ENCODE measurements at regions not wholly inside any gene's neighbourhood (a gene's known extent, or its start where the extent isn't known, plus 50 kb on each side); places are given as distances from the start of the nearest gene placed in this dataset.
"Not testable (repeated sequence)": the region's sequence is repeated elsewhere in the genome, so short reads cannot be mapped to it uniquely, and the experiment has no call there.

GRCh38 chr18:1425679-1426078 lies 521.0 kb downstream of the ADCYAP1 start:
- DNase-seq: no peak

- DNase-seq: no peak
Observed at GRCh38 chr18:1435487-1435886, 530.8 kb downstream of the ADCYAP1 start.

DNA sequence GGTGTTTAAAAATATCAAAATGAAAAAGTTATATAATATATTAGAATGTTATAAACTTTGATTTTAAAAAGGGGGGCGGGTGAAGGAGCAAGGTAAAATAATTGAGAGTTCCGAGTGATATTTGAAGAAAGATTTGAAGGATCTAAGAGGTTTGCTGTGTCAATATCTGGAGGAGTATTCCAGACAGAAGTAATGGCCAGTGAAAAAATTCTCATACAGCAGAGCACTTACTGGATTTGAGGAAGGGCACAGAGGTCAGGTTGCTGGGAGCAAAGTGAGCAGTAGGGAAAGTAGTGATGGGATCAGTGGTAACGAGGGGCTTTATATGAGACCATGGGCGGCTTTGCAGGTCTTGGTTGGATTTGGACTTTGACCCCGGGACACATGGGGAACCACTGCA lies 531.5 kb downstream of the ADCYAP1 start:
- DNase-seq: no peak

DNA sequence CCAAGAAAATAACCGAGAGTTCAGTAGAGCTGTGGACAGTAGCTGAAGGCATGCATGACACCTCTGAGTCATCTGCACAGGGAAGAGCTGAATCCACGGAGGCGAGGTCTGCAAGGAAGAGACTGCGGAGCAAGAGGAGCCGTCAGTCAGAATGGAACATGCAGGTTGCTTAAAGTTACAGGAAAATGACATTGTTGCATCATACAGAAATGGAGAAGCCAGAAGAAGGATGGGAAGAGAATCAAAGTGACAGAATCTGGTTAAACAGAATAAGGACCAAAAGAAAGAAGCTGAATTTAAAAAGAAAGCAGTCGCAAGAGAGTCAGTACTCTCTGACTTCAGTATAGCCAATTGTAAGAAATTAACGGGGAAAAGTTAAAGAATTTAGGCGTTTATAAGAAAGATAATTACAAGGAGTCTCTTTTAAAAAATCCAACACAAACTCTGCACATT lies 533.8 kb downstream of the ADCYAP1 start:
- no peak for DNase-seq

DNA sequence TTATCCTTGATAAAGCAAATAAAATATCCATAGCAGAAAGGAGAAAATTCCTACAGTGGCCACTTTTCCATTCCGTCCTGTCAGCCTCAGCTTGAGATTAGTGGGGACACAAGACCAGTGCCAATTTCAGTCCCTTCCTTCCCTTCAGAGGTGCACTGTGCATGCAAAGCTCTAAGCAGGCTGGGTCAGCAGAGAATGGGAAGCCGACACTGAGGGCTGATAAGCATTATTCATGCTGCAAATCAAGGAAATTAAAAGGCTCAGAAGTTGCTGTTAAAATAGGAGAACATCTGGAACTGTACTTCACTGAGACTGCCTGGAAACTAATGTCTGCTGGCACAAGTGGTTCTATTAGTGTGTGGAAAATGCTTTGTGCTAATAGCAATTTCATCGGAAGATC lies 534.3 kb downstream of the ADCYAP1 start:
- DNase-seq: no peak

DNA sequence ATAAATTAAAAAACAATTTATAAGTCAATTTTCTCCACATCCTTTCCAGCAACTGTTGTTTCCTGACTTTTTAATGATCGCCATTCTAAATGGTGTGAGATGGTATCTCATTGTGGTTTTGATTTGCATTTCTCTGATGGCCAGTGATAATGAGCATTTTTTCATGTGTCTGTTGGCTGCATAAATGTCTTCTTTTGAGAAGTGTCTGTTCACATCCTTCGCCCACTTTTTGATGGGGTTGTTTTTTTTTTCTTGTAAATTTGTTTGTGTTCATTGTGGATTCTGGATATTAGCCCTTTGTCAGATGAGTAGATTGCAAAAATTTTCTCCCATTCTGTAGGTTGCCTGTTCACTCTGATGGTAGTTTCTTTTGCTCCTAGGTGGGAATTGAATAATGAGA lies 539.4 kb downstream of the ADCYAP1 start:
- not testable (repeated sequence) for DNase-seq

- no peak for DNase-seq
Observed at GRCh38 chr18:1446765-1447164, 542.1 kb downstream of the ADCYAP1 start.

DNA sequence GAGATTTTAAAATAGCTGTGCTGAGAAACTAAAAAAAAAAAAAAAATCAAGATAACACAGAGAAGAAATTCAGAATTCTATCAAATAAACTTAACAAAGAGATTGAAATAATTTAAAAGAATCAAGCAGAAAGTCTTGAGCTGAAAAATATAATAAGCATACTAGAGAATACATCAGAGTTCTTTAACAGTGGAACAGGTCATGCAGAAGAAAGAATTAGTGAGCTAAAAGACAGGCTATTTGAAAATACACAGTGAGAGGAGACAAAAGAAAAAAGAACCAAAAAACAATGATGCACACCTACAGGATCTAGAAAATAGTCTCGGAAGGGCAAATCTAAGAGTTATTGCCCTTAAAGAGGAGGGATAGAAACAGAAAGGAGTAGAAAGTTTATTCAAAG lies 548.1 kb downstream of the ADCYAP1 start:
- DNase-seq: no peak

GRCh38 chr18:1455605-1456004 lies 550.9 kb downstream of the ADCYAP1 start:
- DNase-seq: no peak

- no peak for DNase-seq
Observed at GRCh38 chr18:1458547-1458946, 553.9 kb downstream of the ADCYAP1 start.

- no peak for DNase-seq
Observed at GRCh38 chr18:1463981-1464380, 559.3 kb downstream of the ADCYAP1 start.

GRCh38 chr18:1464444-1465217 lies 560.0 kb downstream of the ADCYAP1 start:
- DNase-seq: no peak

DNA sequence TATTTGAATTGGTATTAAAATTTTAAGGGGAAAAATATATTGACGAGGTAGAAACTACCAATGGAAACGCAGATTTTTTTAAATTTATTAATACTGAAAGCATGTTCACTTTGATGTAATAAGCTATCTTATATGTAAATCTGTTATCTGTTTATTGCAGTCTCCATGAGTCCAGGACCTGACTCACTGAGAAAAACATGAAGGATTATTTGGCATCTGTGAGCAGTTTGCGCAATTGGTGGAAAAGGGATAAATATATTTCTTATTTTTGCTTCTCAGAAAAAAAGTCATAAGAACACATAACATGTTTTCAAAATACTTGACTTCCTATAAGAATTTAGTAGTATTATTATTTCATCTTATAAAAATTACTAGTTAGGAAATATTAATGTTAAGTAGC lies 561.4 kb downstream of the ADCYAP1 start:
- no peak for DNase-seq

- DNase-seq: no peak
Observed at GRCh38 chr18:1467461-1467964, 562.8 kb downstream of the ADCYAP1 start.

- DNase-seq: no peak
Observed at GRCh38 chr18:1468550-1468949, 563.9 kb downstream of the ADCYAP1 start.

DNA sequence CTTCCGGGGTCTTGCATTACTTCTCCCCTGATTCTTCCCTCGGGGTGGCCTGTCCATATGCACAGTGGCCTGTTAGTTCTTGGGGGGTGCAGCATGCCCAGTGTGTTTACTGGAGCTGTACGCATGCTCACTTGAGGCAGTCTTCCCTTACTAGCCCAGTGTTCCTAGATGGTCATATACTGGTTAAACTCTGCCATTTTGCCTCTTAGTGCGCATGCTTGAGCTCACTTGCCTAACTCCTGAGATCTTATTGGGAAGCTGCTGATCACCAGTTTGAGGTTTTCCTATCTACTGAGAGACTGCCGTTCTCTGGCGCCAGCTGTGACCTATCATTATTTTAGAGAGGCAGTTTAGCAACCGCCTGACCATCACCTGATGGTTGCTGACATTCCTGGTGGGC lies 571.2 kb downstream of the ADCYAP1 start:
- DNase-seq: no peak

- no peak for DNase-seq
Observed at GRCh38 chr18:1480309-1480708, 575.6 kb downstream of the ADCYAP1 start.

- no peak for DNase-seq
Observed at GRCh38 chr18:1481577-1481976, 576.9 kb downstream of the ADCYAP1 start.

DNA sequence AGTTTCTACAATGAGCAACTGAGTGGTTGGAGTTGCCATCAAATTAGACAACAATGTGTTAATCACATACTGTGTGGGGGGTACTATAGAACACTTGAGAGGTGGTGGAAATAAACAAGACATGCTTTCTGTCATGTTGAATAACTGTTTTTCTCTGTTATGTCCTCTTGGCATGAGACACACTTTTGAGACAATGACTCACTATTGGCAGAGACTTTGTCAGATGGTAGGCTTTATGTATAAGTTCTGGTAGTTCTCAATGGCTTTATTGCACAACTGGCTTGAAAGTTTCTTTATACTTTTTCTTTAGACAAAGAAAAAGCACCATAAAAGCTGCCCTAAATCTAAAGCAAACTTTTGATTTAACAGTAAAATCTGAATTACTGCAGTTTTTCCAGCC lies 578.7 kb downstream of the ADCYAP1 start:
- DNase-seq: no peak

- DNase-seq: no peak
Observed at GRCh38 chr18:1487457-1487856, 582.8 kb downstream of the ADCYAP1 start.

- no peak for DNase-seq
Observed at GRCh38 chr18:1488394-1488793, 583.7 kb downstream of the ADCYAP1 start.

GRCh38 chr18:1488957-1489356 lies 584.3 kb downstream of the ADCYAP1 start:
- DNase-seq: peak; percentile 87

GRCh38 chr18:1495387-1495786 lies 590.7 kb downstream of the ADCYAP1 start:
- no peak for DNase-seq

GRCh38 chr18:1496096-1496495 lies 591.4 kb downstream of the ADCYAP1 start:
- no peak for DNase-seq

- DNase-seq: no peak
Observed at GRCh38 chr18:1498216-1498615, 593.5 kb downstream of the ADCYAP1 start.

Data from NCI-H2029 (cell line).